ENCODE measurements at regions not wholly inside any gene's neighbourhood (a gene's known extent, or its start where the extent isn't known, plus 50 kb on each side); places are given as distances from the start of the nearest gene placed in this dataset.

DNA sequence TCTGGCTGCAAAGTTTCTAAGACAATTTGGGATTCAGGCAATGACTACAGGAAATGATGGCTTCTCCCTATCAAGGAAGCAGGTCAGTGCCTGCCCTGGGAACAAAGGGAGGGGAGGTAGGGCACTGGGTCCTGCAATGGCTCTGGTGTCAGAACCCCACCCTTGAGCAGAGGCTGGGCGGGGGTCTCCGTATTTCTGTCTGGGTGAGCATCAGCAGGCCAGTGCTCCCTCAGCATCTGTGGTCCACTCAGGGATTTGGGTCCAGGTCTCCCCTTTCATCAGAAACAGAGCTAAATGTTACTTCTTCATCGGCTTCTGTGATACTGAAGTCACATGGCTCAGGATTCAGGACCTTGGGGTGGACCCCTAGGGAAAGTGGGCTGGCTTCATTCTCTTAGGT is 195.5 kb upstream of the CDH5 start:
- TF ChIP-seq, protein P1, sequence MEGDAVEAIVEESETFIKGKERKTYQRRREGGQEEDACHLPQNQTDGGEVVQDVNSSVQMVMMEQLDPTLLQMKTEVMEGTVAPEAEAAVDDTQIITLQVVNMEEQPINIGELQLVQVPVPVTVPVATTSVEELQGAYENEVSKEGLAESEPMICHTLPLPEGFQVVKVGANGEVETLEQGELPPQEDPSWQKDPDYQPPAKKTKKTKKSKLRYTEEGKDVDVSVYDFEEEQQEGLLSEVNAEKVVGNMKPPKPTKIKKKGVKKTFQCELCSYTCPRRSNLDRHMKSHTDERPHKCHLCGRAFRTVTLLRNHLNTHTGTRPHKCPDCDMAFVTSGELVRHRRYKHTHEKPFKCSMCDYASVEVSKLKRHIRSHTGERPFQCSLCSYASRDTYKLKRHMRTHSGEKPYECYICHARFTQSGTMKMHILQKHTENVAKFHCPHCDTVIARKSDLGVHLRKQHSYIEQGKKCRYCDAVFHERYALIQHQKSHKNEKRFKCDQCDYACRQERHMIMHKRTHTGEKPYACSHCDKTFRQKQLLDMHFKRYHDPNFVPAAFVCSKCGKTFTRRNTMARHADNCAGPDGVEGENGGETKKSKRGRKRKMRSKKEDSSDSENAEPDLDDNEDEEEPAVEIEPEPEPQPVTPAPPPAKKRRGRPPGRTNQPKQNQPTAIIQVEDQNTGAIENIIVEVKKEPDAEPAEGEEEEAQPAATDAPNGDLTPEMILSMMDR (conservative IDR thresholded peaks at IDR 0.05; ENCODE audit: low read length): no peak
- no peak for TF ChIP-seq EZH2phosphoT487 (IDR thresholded peaks at IDR 0.05; ENCODE audit: borderline replicate concordance, low read depth, low read length)
